ENCODE measurements at regions not wholly inside any gene's neighbourhood (a gene's known extent, or its start where the extent isn't known, plus 50 kb on each side); places are given as distances from the start of the nearest gene placed in this dataset.

DNA sequence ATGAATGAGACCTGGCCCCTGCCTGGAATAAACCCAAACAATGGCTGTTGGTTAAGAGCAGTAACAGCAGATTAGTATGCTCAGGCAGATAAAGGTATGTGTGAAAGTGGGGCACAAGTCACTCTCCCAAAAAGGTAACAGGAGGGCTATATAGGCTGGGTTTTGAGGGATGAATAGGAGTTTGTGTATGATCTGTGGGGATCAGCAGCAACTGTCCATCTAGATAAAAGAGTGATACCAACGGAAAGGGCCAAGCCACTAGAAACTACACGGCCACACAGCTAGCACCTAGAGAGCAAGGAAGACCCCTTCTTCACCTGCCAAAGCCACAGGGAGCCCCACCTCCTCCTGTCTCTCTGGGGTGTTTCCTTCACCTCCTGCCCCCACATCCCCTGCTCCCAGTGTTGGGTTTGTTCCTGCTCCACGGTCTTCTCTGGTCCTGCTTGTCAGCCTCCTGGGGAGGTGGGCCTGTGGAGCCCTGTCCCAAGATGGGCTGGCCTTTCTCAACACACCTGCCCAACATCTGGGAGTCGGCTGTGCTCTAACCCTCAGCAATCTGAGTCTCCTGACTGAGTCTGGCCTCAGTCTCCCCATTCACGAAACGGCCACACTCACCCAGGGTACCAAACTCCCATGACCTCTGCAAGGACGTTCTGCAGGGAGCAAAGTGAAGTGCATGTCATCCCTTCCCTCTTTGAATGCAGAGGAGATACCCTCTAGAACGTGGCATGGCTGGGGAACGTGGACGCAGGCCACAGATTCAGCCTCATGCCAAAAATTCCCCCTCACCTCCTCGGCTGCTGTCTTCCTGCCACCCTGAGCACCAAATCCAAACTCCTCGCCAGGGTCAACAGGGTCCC is 108.2 kb downstream of the NCOR2 start:
- H3K4me3 ChIP-seq = no peak overlapping the region
- WGBS, 2 donors = 90 to 91% methylated on average over 12 of the region's 12 CpGs
- H3K36me3 ChIP-seq (ENCODE audit: low read depth, missing control alignments) = no peaks in the 10 kb centered on the region
- no peaks in the 10 kb centered on the region for H3K9me3 ChIP-seq
- peaks cover 40% of the 10 kb centered on the region for H3K4me1 ChIP-seq
- intact Hi-C loops (cut with DNase I; ENCODE audit: low total_unique reads) = no loop called here
- H3K27ac ChIP-seq = no peak overlapping the region
- H3K27me3 ChIP-seq = no peaks in the 10 kb centered on the region
- no peak for DNase-seq
- TF ChIP-seq, protein P1, sequence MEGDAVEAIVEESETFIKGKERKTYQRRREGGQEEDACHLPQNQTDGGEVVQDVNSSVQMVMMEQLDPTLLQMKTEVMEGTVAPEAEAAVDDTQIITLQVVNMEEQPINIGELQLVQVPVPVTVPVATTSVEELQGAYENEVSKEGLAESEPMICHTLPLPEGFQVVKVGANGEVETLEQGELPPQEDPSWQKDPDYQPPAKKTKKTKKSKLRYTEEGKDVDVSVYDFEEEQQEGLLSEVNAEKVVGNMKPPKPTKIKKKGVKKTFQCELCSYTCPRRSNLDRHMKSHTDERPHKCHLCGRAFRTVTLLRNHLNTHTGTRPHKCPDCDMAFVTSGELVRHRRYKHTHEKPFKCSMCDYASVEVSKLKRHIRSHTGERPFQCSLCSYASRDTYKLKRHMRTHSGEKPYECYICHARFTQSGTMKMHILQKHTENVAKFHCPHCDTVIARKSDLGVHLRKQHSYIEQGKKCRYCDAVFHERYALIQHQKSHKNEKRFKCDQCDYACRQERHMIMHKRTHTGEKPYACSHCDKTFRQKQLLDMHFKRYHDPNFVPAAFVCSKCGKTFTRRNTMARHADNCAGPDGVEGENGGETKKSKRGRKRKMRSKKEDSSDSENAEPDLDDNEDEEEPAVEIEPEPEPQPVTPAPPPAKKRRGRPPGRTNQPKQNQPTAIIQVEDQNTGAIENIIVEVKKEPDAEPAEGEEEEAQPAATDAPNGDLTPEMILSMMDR (IDR thresholded peaks at IDR 0.05) = no peak
- TF ChIP-seq POLR2A (IDR thresholded peaks at IDR 0.05) = no peak

DNA sequence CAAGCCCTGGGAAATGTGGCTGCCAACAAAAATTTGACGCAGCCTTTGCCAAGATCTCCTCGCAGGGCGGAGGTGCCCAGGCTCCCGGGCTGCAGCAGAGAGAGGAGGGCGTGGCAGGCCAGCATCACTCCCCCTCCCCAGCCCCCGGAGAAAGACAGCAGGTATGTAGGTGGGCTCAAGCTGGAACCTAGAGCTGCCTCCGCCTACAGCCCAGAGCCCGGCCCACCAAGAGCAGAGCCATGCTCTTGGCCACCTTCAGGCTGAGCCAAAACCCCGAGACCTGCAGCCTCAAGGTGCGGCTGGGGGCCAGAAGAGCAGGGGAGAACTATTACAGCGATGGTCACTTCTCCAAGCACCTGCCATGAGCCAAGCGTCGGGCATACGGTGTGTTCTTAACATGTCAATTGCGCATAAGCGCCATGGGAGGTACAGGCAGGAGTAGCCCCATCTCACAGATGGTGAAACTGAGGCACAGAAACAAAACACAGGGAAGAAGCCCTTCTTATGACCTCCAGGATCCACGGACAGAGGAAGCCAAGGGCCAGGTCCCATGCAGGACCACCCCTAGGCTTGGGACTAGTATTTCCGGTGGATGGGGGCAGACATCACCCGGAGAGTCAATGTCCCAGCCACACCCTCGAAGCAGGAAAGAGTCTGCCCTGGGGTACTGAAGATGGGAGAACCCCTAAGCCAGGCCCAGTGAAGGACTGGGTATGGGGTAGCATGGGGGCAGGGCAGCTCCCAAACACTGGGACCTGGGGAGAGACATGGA is 109.0 kb downstream of the NCOR2 start:
- TF ChIP-seq, protein P1 (IDR thresholded peaks at IDR 0.05) = no peak
- TF ChIP-seq POLR2A (IDR thresholded peaks at IDR 0.05) = no peak
- H3K27ac ChIP-seq = peak overlapping the region; percentile 36 to 80
- H3K9me3 ChIP-seq = no peaks in the 10 kb centered on the region
- intact Hi-C loops (cut with DNase I; ENCODE audit: low total_unique reads) = no loop called here
- H3K4me3 ChIP-seq = no peak overlapping the region
- 78 to 81% methylated on average over 15 to 20 of the region's 20 CpGs for WGBS, 2 donors
- H3K4me1 ChIP-seq = peaks cover 43% of the 10 kb centered on the region
- no peak for DNase-seq
- no peaks in the 10 kb centered on the region for H3K27me3 ChIP-seq
- no peaks in the 10 kb centered on the region for H3K36me3 ChIP-seq (ENCODE audit: low read depth, missing control alignments)

DNA sequence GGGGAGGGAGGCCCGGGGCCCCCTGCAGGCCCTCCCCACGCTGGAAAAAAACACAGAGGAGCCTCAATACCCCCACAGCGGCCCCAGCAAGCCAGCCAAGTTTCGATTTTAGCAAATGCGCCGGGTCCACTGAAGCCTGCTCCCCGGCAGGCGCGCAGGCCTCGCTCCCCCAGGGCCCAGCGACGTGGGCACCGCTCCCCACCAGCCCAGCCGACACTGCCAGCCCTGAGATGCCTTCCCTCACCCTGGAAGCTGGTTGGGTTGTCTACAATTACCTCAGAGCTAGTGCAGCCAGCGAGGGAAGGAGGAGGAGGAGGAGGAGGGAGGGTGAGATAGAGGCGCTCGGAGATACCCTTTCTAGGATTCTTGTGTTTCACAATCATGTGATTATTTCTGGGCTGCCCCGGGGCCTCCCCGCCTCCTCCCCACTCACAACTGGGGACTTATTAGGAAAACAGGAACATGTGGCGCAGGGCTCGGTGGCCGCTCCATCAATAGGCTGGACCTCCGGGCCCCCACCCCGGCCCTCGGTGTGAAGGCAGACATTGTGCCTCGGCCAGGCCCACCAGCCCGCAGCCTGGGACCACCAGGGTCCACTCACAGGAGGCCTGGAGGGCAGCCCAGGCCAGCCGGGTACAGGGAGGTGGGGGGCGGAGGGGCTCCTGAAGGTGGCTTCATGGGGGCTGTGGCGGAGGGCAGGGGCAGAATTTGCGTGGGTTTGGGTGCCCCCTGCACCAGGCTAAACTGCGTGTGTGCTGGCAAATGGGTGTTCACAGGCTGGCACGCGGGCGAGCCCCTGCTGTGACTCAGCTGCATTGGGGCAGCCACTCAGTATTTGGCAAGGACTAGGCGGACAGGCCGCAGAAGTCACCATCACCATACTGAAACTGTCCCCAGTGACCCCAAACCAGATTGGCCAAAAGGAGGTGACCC is 109.9 kb downstream of the NCOR2 start:
- H3K27ac ChIP-seq = peak overlapping the region; percentile 36 to 80
- no peak overlapping the region for H3K4me3 ChIP-seq
- peaks cover 43% of the 10 kb centered on the region for H3K4me1 ChIP-seq
- intact Hi-C loops (cut with DNase I; ENCODE audit: low total_unique reads) = no loop called here
- H3K27me3 ChIP-seq = no peaks in the 10 kb centered on the region
- no peaks in the 10 kb centered on the region for H3K9me3 ChIP-seq
- H3K36me3 ChIP-seq (ENCODE audit: low read depth, missing control alignments) = no peaks in the 10 kb centered on the region
- TF ChIP-seq, protein P1 (IDR thresholded peaks at IDR 0.05) = no peak
- no peak for TF ChIP-seq POLR2A (IDR thresholded peaks at IDR 0.05)
- peak; percentile 94 for DNase-seq
- 27 to 34% methylated on average over 20 to 34 of the region's 37 CpGs for WGBS, 2 donors

DNA sequence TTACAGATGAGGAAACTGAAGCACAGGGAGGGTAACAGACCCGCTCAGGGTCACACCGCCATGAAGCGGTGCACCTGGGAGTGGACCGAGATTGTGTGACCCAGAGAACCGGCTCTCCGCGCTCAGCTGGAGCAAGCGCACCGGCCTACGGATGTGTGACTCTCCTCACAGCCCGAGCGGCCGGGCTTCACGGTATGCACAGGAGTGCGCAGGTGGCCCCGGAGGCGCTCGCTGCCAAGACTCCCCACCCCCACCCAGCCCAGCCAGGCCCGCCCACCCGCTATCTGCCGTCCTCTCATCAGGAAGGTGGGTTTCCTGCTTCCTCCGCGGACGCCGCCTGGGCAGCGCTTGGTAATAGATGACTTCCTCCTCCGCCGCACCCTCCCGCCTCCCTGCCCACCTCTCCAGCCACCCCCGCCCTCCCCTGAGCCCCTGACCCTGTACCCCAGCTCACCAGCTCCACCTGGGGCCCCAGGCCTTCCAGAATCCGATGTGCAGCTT is 110.7 kb downstream of the NCOR2 start:
- no peak for TF ChIP-seq POLR2A (IDR thresholded peaks at IDR 0.05)
- TF ChIP-seq, protein P1 (IDR thresholded peaks at IDR 0.05) = no peak
- Histone ChIP-seq H3K27ac (peak overlapping the region; percentile 21 to 80), H3K36me3 (ENCODE audit: low read depth, missing control alignments) (no peaks in the 10 kb centered on the region), H3K4me1 (peaks cover 43% of the 10 kb centered on the region), H3K27me3 (no peaks in the 10 kb centered on the region), H3K9me3 (no peaks in the 10 kb centered on the region), H3K4me3 (no peak overlapping the region)
- intact Hi-C loops (cut with DNase I; ENCODE audit: low total_unique reads) = no loop called here
- DNase-seq = no peak
- WGBS, 2 donors = 77 to 85% methylated on average over 28 to 31 of the region's 31 CpGs
